HepG2 (cell line): ENCODE measurements at regions not wholly inside any gene's neighbourhood (a gene's known extent, or its start where the extent isn't known, plus 50 kb on each side); places are given as distances from the start of the nearest gene placed in this dataset.

Experiments
- ATAC-seq: fragments of 200-7000 bp; cut with Tn5 transposase; 3 replicates; pipeline ENCODE4 v1.9.1; 2020; ENCODE audit warnings: mild to moderate bottlenecking, moderate library complexity
- BruUV-seq: library from RNA; stranded (reverse); fragments of 400-500 nt; replicated peaks from 2 replicates; lab custom pipeline; 2021; lab: Mats Ljungman, UMichigan
- CTCF ChIA-PET: fragments of 300-600 bp; formaldehyde crosslinking; extraction: SDS; loops from one replicate; lab custom pipeline; 2021; ENCODE audit warnings: low total read pairs, inconsistent platforms, low intra/inter-chr PET ratio; lab: Yijun Ruan, JAX
- POLR2A ChIA-PET: fragments of 350-600 bp; sonication (Branson Sonifier 250); formaldehyde crosslinking; loops from one replicate; lab custom pipeline; 2020; ENCODE audit warnings: antibody characterized with exemption, inconsistent platforms; lab: Yijun Ruan, JAX
- DNase-seq: peaks from one replicate; pipeline ENCODE4 v3.0.0-alpha.2; 2015; ENCODE audit warnings: low spot score
- FAIRE-seq: peaks from 3 replicates; lab custom pipeline; 2011; peaks lifted over from hg19 to GRCh38; lab: Jason Lieb, UNC
- H2AFZ ChIP-seq: one replicate; pipeline ENCODE4 v1.6.1; 2011; ENCODE audit warnings: low read length, inconsistent platforms
- H3K27ac ChIP-seq: fragments of 300-600 bp; 3 replicates; pipeline ENCODE4 v1.8.0; 2011; ENCODE audit warnings: mixed run types, mild to moderate bottlenecking, mixed read lengths, low read length, inconsistent platforms; ENCODE audit not compliant: insufficient read depth; ENCODE audit errors: extremely low read length
- H3K27me3 ChIP-seq, 2 experiments: fragments of 200-600 bp in 1 of 2; 2 replicates in 1 of 2; 3 replicates in 1 of 2; pipeline versions ENCODE4 v1.6.0 to v1.8.0; 2011; ENCODE audit warnings: low read length in 2 of 2, mild to moderate bottlenecking in 2 of 2, moderate library complexity in 2 of 2, inconsistent platforms in 1 of 2; ENCODE audit not compliant: insufficient read depth in 2 of 2, control insufficient read depth in 1 of 2
- H3K36me3 ChIP-seq, 2 experiments: fragments of 200-600 bp in 1 of 2; replicated peaks in 1 of 2; 2 replicates in 1 of 2; 3 replicates in 1 of 2; pipeline versions ENCODE4 v1.5.1 to v1.8.0; 2011; ENCODE audit warnings: low read length in 2 of 2, inconsistent platforms in 1 of 2; ENCODE audit not compliant: insufficient read depth in 2 of 2, control insufficient read depth in 1 of 2
- H3K4me1 ChIP-seq: 2 replicates; pipeline ENCODE4 v1.5.1; 2012; ENCODE audit warnings: low read length, inconsistent platforms; ENCODE audit not compliant: insufficient read depth
- H3K4me2 ChIP-seq: 2 replicates; pipeline ENCODE4 v1.6.0; 2011; ENCODE audit warnings: low read depth, low read length, inconsistent platforms
- H3K4me3 ChIP-seq, 3 experiments: fragments of 200-600 bp in 1 of 3; sonication (generic), shearing (Covaris generic) in 1 of 3; replicated peaks in 1 of 3; 2 replicates each; pipeline ENCODE4 v1.5.1; 2011 to 2016; ENCODE audit warnings: low read length in 3 of 3, inconsistent platforms in 2 of 3, low read depth in 2 of 3, mild to moderate bottlenecking in 2 of 3, control low read depth in 1 of 3, mixed read lengths in 1 of 3; ENCODE audit not compliant: insufficient read depth in 1 of 3
- H3K79me2 ChIP-seq: one replicate; pipeline ENCODE4 v1.6.1; 2011; ENCODE audit warnings: low read length, inconsistent platforms; ENCODE audit not compliant: insufficient read depth
- H3K9ac ChIP-seq: 2 replicates; pipeline ENCODE4 v1.6.0; 2011; ENCODE audit warnings: mild to moderate bottlenecking, low read depth, low read length, inconsistent platforms; ENCODE audit not compliant: insufficient read depth
- H3K9me3 ChIP-seq: 2 replicates; pipeline ENCODE4 v1.5.1; 2012; ENCODE audit warnings: mild to moderate bottlenecking, low read length
- H4K20me1 ChIP-seq: 2 replicates; pipeline ENCODE4 v1.6.0; 2011; ENCODE audit warnings: inconsistent platforms, mild to moderate bottlenecking, low read length, moderate library complexity; ENCODE audit not compliant: insufficient read depth
- ZNF264 ChIP-seq: sonication (generic); formaldehyde crosslinking; IDR thresholded peaks from 2 replicates; pipeline ENCODE4 v1.4.0; 2020; ENCODE audit warnings: missing genetic modification reagents
- ZNF382 ChIP-seq: sonication (generic); formaldehyde crosslinking; IDR thresholded peaks from 2 replicates; pipeline ENCODE4 v1.5.0; 2020; ENCODE audit warnings: missing genetic modification reagents, mild to moderate bottlenecking, borderline replicate concordance
- ZNF605 ChIP-seq: sonication (generic); formaldehyde crosslinking; IDR thresholded peaks from 2 replicates; pipeline ENCODE4 v1.8.0; 2022; ENCODE audit warnings: mild to moderate bottlenecking, missing genetic modification reagents
- WGBS: methylation state at CpG from one replicate; pipeline ENCODE4 v1.1.6; 2017; ENCODE audit warnings: low lambda C conversion rate; 5-methylcytosine and 5-hydroxymethylcytosine counted together
- in situ Hi-C: cut with HindIII; loops from 2 replicates; pipeline ENCODE4 v1.10.0; 2017; ENCODE audit warnings: low pct_unique_long_range_greater_than_20kb; ENCODE audit not compliant: extremely low pct_ligation_motif_present
- intact Hi-C: fragments of 100-400 bp; cut with micrococcal nuclease; formaldehyde crosslinking; loops from one replicate; pipeline ENCODE4 v1.10.0; 2022; ENCODE audit not compliant: unreplicated experiment
- TF ChIP-seq, protein P1 (sequence below): sonication (generic); formaldehyde crosslinking; IDR thresholded peaks from 2 replicates; pipeline ENCODE4 v1.5.0; 2020; ENCODE audit warnings: mild to moderate bottlenecking, missing genetic modification reagents, borderline replicate concordance

DNA sequence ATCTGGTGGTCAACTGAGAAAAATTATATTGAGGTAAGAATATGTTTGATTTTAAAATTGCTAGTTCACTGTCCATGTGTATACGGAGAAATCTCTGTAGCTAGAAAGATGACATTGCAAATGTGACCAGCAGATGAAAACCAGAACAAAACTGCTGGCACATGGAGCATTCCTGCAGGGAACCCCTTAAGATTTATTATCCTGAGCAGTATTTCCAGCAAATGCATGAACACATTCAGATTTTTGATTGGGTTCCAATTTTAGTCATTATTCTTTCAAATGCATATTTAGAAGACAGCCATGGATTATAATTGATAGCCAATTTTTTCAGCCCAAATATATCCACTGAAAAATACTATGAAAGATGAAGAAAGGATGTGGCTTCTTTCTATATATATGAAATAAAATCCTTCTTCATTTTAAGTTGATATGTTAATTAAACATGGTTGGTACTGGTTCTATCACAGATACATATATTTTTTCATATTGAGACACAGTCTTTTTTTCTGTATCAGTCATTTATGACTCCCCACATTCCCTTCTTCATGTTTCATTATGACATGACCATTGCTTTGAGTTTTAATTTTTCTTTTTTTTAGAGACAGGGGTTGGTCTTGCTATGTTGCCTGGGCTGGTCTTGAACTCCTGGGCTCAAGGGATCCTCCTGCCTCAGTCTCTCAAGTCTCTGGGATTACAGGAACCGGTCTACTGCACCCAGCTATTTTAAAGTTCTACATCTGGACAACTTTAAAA lies 376.5 kb downstream of the KLF12 start:
- POLR2A ChIA-PET, result no interaction called here
- 70% methylated on average over 2 of the region's 2 CpGs for WGBS
- no peaks in the 10 kb centered on the region for H3K9me3 ChIP-seq
- FAIRE-seq, result no peak
- in situ Hi-C loops, result loop anchor here (5.0 to 10.0 kb wide), 2 partner anchors 527 to 1460 kb away; no protein-coding TSS in a partner anchor
- DNase-seq, result no peak
- H2AFZ ChIP-seq, result no peak overlapping the region
- CTCF ChIA-PET, result no interaction called here
- no peaks in the 10 kb centered on the region for H3K79me2 ChIP-seq
- intact Hi-C loops, result loop anchor here (10.0 kb wide), 1 partner anchor 457 kb away; no protein-coding TSS in a partner anchor
- no peak for ATAC-seq
- H3K9ac ChIP-seq, result no peak overlapping the region
- H3K4me2 ChIP-seq, result no peak overlapping the region
- H3K4me1 ChIP-seq, result no peaks in the 10 kb centered on the region
- H3K36me3 ChIP-seq, result no peaks in the 10 kb centered on the region
- H3K4me3 ChIP-seq, result no peak overlapping the region
- no peaks in the 10 kb centered on the region for H3K27me3 ChIP-seq
- no peak overlapping the region for H3K27ac ChIP-seq
- H4K20me1 ChIP-seq, result no peaks in the 10 kb centered on the region
- TF ChIP-seq ZNF605 (CRISPR knock-in tag), result no peak
- TF ChIP-seq, protein P1, sequence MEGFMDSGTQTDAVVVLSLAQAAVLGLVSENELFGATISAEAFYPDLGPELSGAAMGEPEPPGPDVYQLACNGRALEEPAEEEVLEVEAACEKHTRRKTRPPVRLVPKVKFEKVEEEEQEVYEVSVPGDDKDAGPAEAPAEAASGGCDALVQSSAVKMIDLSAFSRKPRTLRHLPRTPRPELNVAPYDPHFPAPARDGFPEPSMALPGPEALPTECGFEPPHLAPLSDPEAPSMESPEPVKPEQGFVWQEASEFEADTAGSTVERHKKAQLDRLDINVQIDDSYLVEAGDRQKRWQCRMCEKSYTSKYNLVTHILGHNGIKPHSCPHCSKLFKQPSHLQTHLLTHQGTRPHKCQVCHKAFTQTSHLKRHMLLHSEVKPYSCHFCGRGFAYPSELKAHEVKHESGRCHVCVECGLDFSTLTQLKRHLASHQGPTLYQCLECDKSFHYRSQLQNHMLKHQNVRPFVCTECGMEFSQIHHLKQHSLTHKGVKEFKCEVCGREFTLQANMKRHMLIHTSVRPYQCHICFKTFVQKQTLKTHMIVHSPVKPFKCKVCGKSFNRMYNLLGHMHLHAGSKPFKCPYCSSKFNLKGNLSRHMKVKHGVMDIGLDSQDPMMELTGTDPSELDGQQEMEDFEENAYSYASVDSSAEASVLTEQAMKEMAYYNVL, result no peak
- TF ChIP-seq ZNF264, result no peak
- no peak for TF ChIP-seq ZNF382 (CRISPR knock-in tag)
- TF ChIP-seq, all 625 proteins: peak for 0
- no TSS peak for BruUV-seq
